Osteoblast (primary cell): ENCODE measurements at regions not wholly inside any gene's neighbourhood (a gene's known extent, or its start where the extent isn't known, plus 50 kb on each side); places are given as distances from the start of the nearest gene placed in this dataset.

Experiments used
- DNase-seq: peaks from one replicate; pipeline ENCODE4 v3.0.0; 2011; ENCODE audit warnings: low spot score, mixed read lengths; ENCODE audit not compliant: insufficient read length; ENCODE audit errors: missing footprints
- H2AFZ ChIP-seq: 2 replicates; pipeline ENCODE4 v1.6.0; 2011; ENCODE audit warnings: mild to moderate bottlenecking, low read length
- H3K27ac ChIP-seq: 2 replicates; pipeline ENCODE4 v1.5.1; 2011; ENCODE audit warnings: mild to moderate bottlenecking, low read depth, low read length, moderate library complexity
- H3K27me3 ChIP-seq: 2 replicates; pipeline ENCODE4 v1.6.0; 2012; ENCODE audit warnings: mild to moderate bottlenecking, control low read depth, inconsistent platforms, low read length, moderate library complexity; ENCODE audit not compliant: insufficient read depth
- H3K36me3 ChIP-seq: 2 replicates; pipeline ENCODE4 v1.5.1; 2011; ENCODE audit warnings: mild to moderate bottlenecking, low read length, control low read depth, moderate library complexity; ENCODE audit not compliant: insufficient read depth
- H3K4me1 ChIP-seq: 2 replicates; pipeline ENCODE4 v1.5.1; 2011; ENCODE audit warnings: mild to moderate bottlenecking, low read length, control low read depth, moderate library complexity; ENCODE audit not compliant: insufficient read depth
- H3K4me2 ChIP-seq: 2 replicates; pipeline ENCODE4 v1.6.0; 2011; ENCODE audit warnings: mild to moderate bottlenecking, low read length; ENCODE audit not compliant: insufficient read depth
- H3K4me3 ChIP-seq: fragments of 200-600 bp; sonication (generic); 3 replicates; pipeline ENCODE4 v1.5.1; 2012; ENCODE audit warnings: mild to moderate bottlenecking, low read length, inconsistent platforms; ENCODE audit not compliant: insufficient read depth
- H3K79me2 ChIP-seq: 2 replicates; pipeline ENCODE4 v1.6.0; 2012; ENCODE audit warnings: mild to moderate bottlenecking, low read length, control low read depth, inconsistent platforms; ENCODE audit not compliant: insufficient read depth
- H3K9me3 ChIP-seq: 2 replicates; pipeline ENCODE4 v1.5.1; 2011; ENCODE audit warnings: low read depth, low read length, control low read depth
- H4K20me1 ChIP-seq: 2 replicates; pipeline ENCODE4 v1.6.0; 2012; ENCODE audit warnings: mild to moderate bottlenecking, low read length, control low read depth; ENCODE audit not compliant: insufficient read depth
- CTCF ChIP-seq: IDR thresholded peaks from 2 replicates; pipeline ENCODE4 v1.5.1; 2011; ENCODE audit warnings: mild to moderate bottlenecking, low read depth, low read length, moderate library complexity; ENCODE audit errors: extremely low read depth

GRCh38 chr5:145111420-145111819 lies 723.7 kb downstream of the PRELID2 start:
- no peak overlapping the region for H2AFZ ChIP-seq
- H3K4me1 ChIP-seq: peaks cover 4% of the 10 kb centered on the region
- H4K20me1 ChIP-seq: no peaks in the 10 kb centered on the region
- H3K27ac ChIP-seq: no peak overlapping the region
- no peak overlapping the region for H3K4me3 ChIP-seq
- no peaks in the 10 kb centered on the region for H3K27me3 ChIP-seq
- TF ChIP-seq CTCF: no peak
- no peaks in the 10 kb centered on the region for H3K79me2 ChIP-seq
- no peaks in the 10 kb centered on the region for H3K9me3 ChIP-seq
- no peaks in the 10 kb centered on the region for H3K36me3 ChIP-seq
- DNase-seq: no peak
- H3K4me2 ChIP-seq: no peak overlapping the region

- Histone ChIP-seq H3K36me3 (no peaks in the 10 kb centered on the region), H3K4me1 (peaks cover 4% of the 10 kb centered on the region), H3K79me2 (no peaks in the 10 kb centered on the region), H2AFZ (no peak overlapping the region), H3K27ac (no peak overlapping the region), H3K4me3 (no peak overlapping the region), H3K4me2 (no peak overlapping the region), H4K20me1 (no peaks in the 10 kb centered on the region), H3K9me3 (no peaks in the 10 kb centered on the region), H3K27me3 (no peaks in the 10 kb centered on the region)
- DNase-seq: peak; percentile 36
- no peak for TF ChIP-seq CTCF
These were observed 724.3 kb downstream of the PRELID2 start for GRCh38 chr5:145110834-145111233.

GRCh38 chr5:145110181-145110580 lies 725.0 kb downstream of the PRELID2 start:
- Histone ChIP-seq H3K27ac (no peak overlapping the region), H3K79me2 (no peaks in the 10 kb centered on the region), H2AFZ (no peak overlapping the region), H3K36me3 (no peaks in the 10 kb centered on the region), H3K4me1 (peaks cover 4% of the 10 kb centered on the region), H3K27me3 (no peaks in the 10 kb centered on the region), H3K9me3 (no peaks in the 10 kb centered on the region), H3K4me2 (no peak overlapping the region), H4K20me1 (no peaks in the 10 kb centered on the region), H3K4me3 (no peak overlapping the region)
- TF ChIP-seq CTCF: no peak
- no peak for DNase-seq

- Histone ChIP-seq H4K20me1 (no peaks in the 10 kb centered on the region), H3K27me3 (no peaks in the 10 kb centered on the region), H3K4me2 (no peak overlapping the region), H3K9me3 (no peaks in the 10 kb centered on the region), H3K4me1 (no peaks in the 10 kb centered on the region), H3K36me3 (no peaks in the 10 kb centered on the region), H3K4me3 (no peak overlapping the region), H3K27ac (no peak overlapping the region), H2AFZ (no peak overlapping the region), H3K79me2 (no peaks in the 10 kb centered on the region)
- no peak for TF ChIP-seq CTCF
- no peak for DNase-seq
These were observed 729.8 kb downstream of the PRELID2 start for GRCh38 chr5:145105384-145105783.
